ENCODE measurements at regions not wholly inside any gene's neighbourhood (a gene's known extent, or its start where the extent isn't known, plus 50 kb on each side); places are given as distances from the start of the nearest gene placed in this dataset.

- H3K9me3 ChIP-seq (replicated peaks; ENCODE audit: insufficient read depth, low read length), result no peaks in the 10 kb centered on the region
- no peak for DNase-seq
- H3K36me3 ChIP-seq (replicated peaks; ENCODE audit: insufficient read depth, low read length), result no peaks in the 10 kb centered on the region
- H3K9ac ChIP-seq (ENCODE audit: low read length), result no peak overlapping the region
- H2AFZ ChIP-seq (ENCODE audit: low read length), result no peak overlapping the region
- H3K79me2 ChIP-seq (ENCODE audit: low read length), result no peaks in the 10 kb centered on the region
- H3K4me2 ChIP-seq (ENCODE audit: low read depth, low read length), result no peak overlapping the region
- H3K4me3 ChIP-seq (ENCODE audit: low read length), result no peak overlapping the region
- H3K27me3 ChIP-seq (replicated peaks; ENCODE audit: insufficient read depth, low read length), result no peaks in the 10 kb centered on the region
- no peak for TF ChIP-seq CTCF (IDR thresholded peaks at IDR 0.05; ENCODE audit: low read length)
- TF ChIP-seq EZH2 (optimal IDR thresholded peaks at IDR 0.05; ENCODE audit: low read depth, low read length), result no peak
- no peak for TF ChIP-seq EZH2phosphoT487 (IDR thresholded peaks at IDR 0.05; ENCODE audit: low read length)
- H3F3A ChIP-seq (ENCODE audit: insufficient read depth, low read length), result no peaks in the 10 kb centered on the region
- no peaks in the 10 kb centered on the region for H3K4me1 ChIP-seq (ENCODE audit: low read length)
- no peaks in the 10 kb centered on the region for H4K20me1 ChIP-seq (ENCODE audit: insufficient read depth, low read length)
- H3K27ac ChIP-seq (ENCODE audit: low read length), result no peak overlapping the region
- no peaks in the 10 kb centered on the region for H3K9me2 ChIP-seq (replicated peaks; ENCODE audit: insufficient read depth, low read length)
These were observed 366.1 kb upstream of the MPDZ start for GRCh38 chr9:13645557-13645956.

- H2AFZ ChIP-seq (ENCODE audit: low read length), result no peak overlapping the region
These were observed 365.2 kb upstream of the MPDZ start for GRCh38 chr9:13644675-13645074.

GRCh38 chr9:13642646-13643045 lies 363.2 kb upstream of the MPDZ start:
- no peak overlapping the region for H3K4me3 ChIP-seq (ENCODE audit: low read length)
- no peaks in the 10 kb centered on the region for H4K20me1 ChIP-seq (ENCODE audit: insufficient read depth, low read length)
- no peaks in the 10 kb centered on the region for H3K4me1 ChIP-seq (ENCODE audit: low read length)
- no peaks in the 10 kb centered on the region for H3K79me2 ChIP-seq (ENCODE audit: low read length)
- no peaks in the 10 kb centered on the region for H3K27me3 ChIP-seq (replicated peaks; ENCODE audit: insufficient read depth, low read length)
- H3F3A ChIP-seq (ENCODE audit: insufficient read depth, low read length), result no peaks in the 10 kb centered on the region
- DNase-seq, result no peak
- H3K36me3 ChIP-seq (replicated peaks; ENCODE audit: insufficient read depth, low read length), result no peaks in the 10 kb centered on the region
- H2AFZ ChIP-seq (ENCODE audit: low read length), result no peak overlapping the region
- H3K9me2 ChIP-seq (replicated peaks; ENCODE audit: insufficient read depth, low read length), result no peaks in the 10 kb centered on the region
- H3K4me2 ChIP-seq (ENCODE audit: low read depth, low read length), result no peak overlapping the region
- no peak overlapping the region for H3K9ac ChIP-seq (ENCODE audit: low read length)
- no peak overlapping the region for H3K27ac ChIP-seq (ENCODE audit: low read length)
- TF ChIP-seq EZH2phosphoT487 (IDR thresholded peaks at IDR 0.05; ENCODE audit: low read length), result no peak
- no peak for TF ChIP-seq EZH2 (optimal IDR thresholded peaks at IDR 0.05; ENCODE audit: low read depth, low read length)
- TF ChIP-seq CTCF (IDR thresholded peaks at IDR 0.05; ENCODE audit: low read length), result no peak
- no peaks in the 10 kb centered on the region for H3K9me3 ChIP-seq (replicated peaks; ENCODE audit: insufficient read depth, low read length)

More at GRCh38 chr9:13644675-13645074, 365.2 kb upstream of the MPDZ start:
- Histone ChIP-seq H3K27ac (ENCODE audit: low read length) (no peak overlapping the region), H3K4me2 (ENCODE audit: low read depth, low read length) (no peak overlapping the region), H3K9me2 (replicated peaks; ENCODE audit: insufficient read depth, low read length) (no peaks in the 10 kb centered on the region), H3K9ac (ENCODE audit: low read length) (no peak overlapping the region), H4K20me1 (ENCODE audit: insufficient read depth, low read length) (no peaks in the 10 kb centered on the region), H3K4me3 (ENCODE audit: low read length) (no peak overlapping the region), H3K79me2 (ENCODE audit: low read length) (no peaks in the 10 kb centered on the region), H3K4me1 (ENCODE audit: low read length) (no peaks in the 10 kb centered on the region), H3F3A (ENCODE audit: insufficient read depth, low read length) (no peaks in the 10 kb centered on the region), H3K36me3 (replicated peaks; ENCODE audit: insufficient read depth, low read length) (no peaks in the 10 kb centered on the region), H3K9me3 (replicated peaks; ENCODE audit: insufficient read depth, low read length) (no peaks in the 10 kb centered on the region), H3K27me3 (replicated peaks; ENCODE audit: insufficient read depth, low read length) (no peaks in the 10 kb centered on the region)
- DNase-seq, result no peak
- TF ChIP-seq EZH2 (optimal IDR thresholded peaks at IDR 0.05; ENCODE audit: low read depth, low read length) (no peak), CTCF (IDR thresholded peaks at IDR 0.05; ENCODE audit: low read length) (no peak), EZH2phosphoT487 (IDR thresholded peaks at IDR 0.05; ENCODE audit: low read length) (no peak)
